ENCODE measurements at regions not wholly inside any gene's neighbourhood (a gene's known extent, or its start where the extent isn't known, plus 50 kb on each side); places are given as distances from the start of the nearest gene placed in this dataset.
"Not testable (repeated sequence)": the region's sequence is repeated elsewhere in the genome, so short reads cannot be mapped to it uniquely, and the experiment has no call there.

- peak overlapping the region; percentile 36 for H3K27ac ChIP-seq (ENCODE audit: low read depth, low read length, severe bottlenecking)
- H3K36me3 ChIP-seq (ENCODE audit: control insufficient read depth, insufficient read depth, low read length) = no peaks in the 10 kb centered on the region
- peaks cover 29% of the 10 kb centered on the region for H3K4me1 ChIP-seq (ENCODE audit: control insufficient read depth, insufficient read depth, low read length, poor library complexity, severe bottlenecking)
- no peaks in the 10 kb centered on the region for H3K9me3 ChIP-seq (ENCODE audit: control insufficient read depth, low read length)
- H3K4me3 ChIP-seq (ENCODE audit: extremely low read depth, insufficient read depth, low read length, poor library complexity, severe bottlenecking) = no peak overlapping the region
- 38% methylated on average over 2 of the region's 2 CpGs; no CpG with 5 or more reads in 1 of the 2 experiments for WGBS, 2 experiments (ENCODE audit: insufficient coverage in 2 of 2)
Observed at GRCh38 chr20:11496380-11496779, 421.3 kb upstream of the BTBD3 start.

GRCh38 chr20:11497545-11497944, 420.1 kb upstream of the BTBD3 start:
- H3K36me3 ChIP-seq (ENCODE audit: control insufficient read depth, insufficient read depth, low read length) = no peaks in the 10 kb centered on the region
- no peak overlapping the region for H3K27ac ChIP-seq (ENCODE audit: low read depth, low read length, severe bottlenecking)
- no peak overlapping the region for H3K4me3 ChIP-seq (ENCODE audit: extremely low read depth, insufficient read depth, low read length, poor library complexity, severe bottlenecking)
- 100% methylated on average over 1 of the region's 1 CpG for WGBS, 2 experiments (ENCODE audit: insufficient coverage in 2 of 2)
- no peaks in the 10 kb centered on the region for H3K9me3 ChIP-seq (ENCODE audit: control insufficient read depth, low read length)
- H3K4me1 ChIP-seq (ENCODE audit: control insufficient read depth, insufficient read depth, low read length, poor library complexity, severe bottlenecking) = peaks cover 29% of the 10 kb centered on the region

- WGBS, 2 experiments (ENCODE audit: insufficient coverage in 2 of 2) = 91 to 95% methylated on average over 3 of the region's 6 CpGs
- Histone ChIP-seq H3K27ac (ENCODE audit: low read depth, low read length, severe bottlenecking) (no peak overlapping the region), H3K9me3 (ENCODE audit: control insufficient read depth, low read length) (no peaks in the 10 kb centered on the region), H3K36me3 (ENCODE audit: control insufficient read depth, insufficient read depth, low read length) (no peaks in the 10 kb centered on the region), H3K4me1 (ENCODE audit: control insufficient read depth, insufficient read depth, low read length, poor library complexity, severe bottlenecking) (peaks cover 29% of the 10 kb centered on the region), H3K4me3 (ENCODE audit: extremely low read depth, insufficient read depth, low read length, poor library complexity, severe bottlenecking) (no peak overlapping the region)
Observed at GRCh38 chr20:11499101-11499634, 418.5 kb upstream of the BTBD3 start.

GRCh38 chr20:11502061-11502460, 415.6 kb upstream of the BTBD3 start:
- no CpG with 5 or more reads among the region's 1 CpG for WGBS, 2 experiments (ENCODE audit: insufficient coverage in 2 of 2)
- Histone ChIP-seq H3K36me3 (ENCODE audit: control insufficient read depth, insufficient read depth, low read length) (no peaks in the 10 kb centered on the region), H3K4me3 (ENCODE audit: extremely low read depth, insufficient read depth, low read length, poor library complexity, severe bottlenecking) (no peak overlapping the region)

GRCh38 chr20:11502671-11503070, 415.0 kb upstream of the BTBD3 start:
- H3K27ac ChIP-seq (ENCODE audit: low read depth, low read length, severe bottlenecking) = no peak overlapping the region
- H3K4me3 ChIP-seq (ENCODE audit: extremely low read depth, insufficient read depth, low read length, poor library complexity, severe bottlenecking) = no peak overlapping the region
- no peaks in the 10 kb centered on the region for H3K9me3 ChIP-seq (ENCODE audit: control insufficient read depth, low read length)
- H3K36me3 ChIP-seq (ENCODE audit: control insufficient read depth, insufficient read depth, low read length) = no peaks in the 10 kb centered on the region
- peaks cover 9% of the 10 kb centered on the region for H3K4me1 ChIP-seq (ENCODE audit: control insufficient read depth, insufficient read depth, low read length, poor library complexity, severe bottlenecking)

More at GRCh38 chr20:11502061-11502460, 415.6 kb upstream of the BTBD3 start:
- H3K27ac ChIP-seq (ENCODE audit: low read depth, low read length, severe bottlenecking) = no peak overlapping the region
- H3K4me1 ChIP-seq (ENCODE audit: control insufficient read depth, insufficient read depth, low read length, poor library complexity, severe bottlenecking) = peaks cover 13% of the 10 kb centered on the region
- H3K9me3 ChIP-seq (ENCODE audit: control insufficient read depth, low read length) = no peaks in the 10 kb centered on the region

GRCh38 chr20:11509776-11510175, 407.9 kb upstream of the BTBD3 start:
- Histone ChIP-seq H3K27ac (ENCODE audit: low read depth, low read length, severe bottlenecking) (no peak overlapping the region), H3K4me3 (ENCODE audit: extremely low read depth, insufficient read depth, low read length, poor library complexity, severe bottlenecking) (no peak overlapping the region), H3K9me3 (ENCODE audit: control insufficient read depth, low read length) (peaks cover 5% of the 10 kb centered on the region), H3K36me3 (ENCODE audit: control insufficient read depth, insufficient read depth, low read length) (no peaks in the 10 kb centered on the region), H3K4me1 (ENCODE audit: control insufficient read depth, insufficient read depth, low read length, poor library complexity, severe bottlenecking) (no peaks in the 10 kb centered on the region)

- no peaks in the 10 kb centered on the region for H3K36me3 ChIP-seq (ENCODE audit: control insufficient read depth, insufficient read depth, low read length)
- H3K27ac ChIP-seq (ENCODE audit: low read depth, low read length, severe bottlenecking) = no peak overlapping the region
- H3K4me1 ChIP-seq (ENCODE audit: control insufficient read depth, insufficient read depth, low read length, poor library complexity, severe bottlenecking) = no peaks in the 10 kb centered on the region
- WGBS, 2 experiments (ENCODE audit: insufficient coverage in 2 of 2) = 82 to 93% methylated on average over 3 to 5 of the region's 5 CpGs
- no peak overlapping the region for H3K4me3 ChIP-seq (ENCODE audit: extremely low read depth, insufficient read depth, low read length, poor library complexity, severe bottlenecking)
- peaks cover 5% of the 10 kb centered on the region for H3K9me3 ChIP-seq (ENCODE audit: control insufficient read depth, low read length)
Observed at GRCh38 chr20:11511821-11512220, 405.9 kb upstream of the BTBD3 start.

GRCh38 chr20:11513241-11513745, 404.4 kb upstream of the BTBD3 start:
- not testable (repeated sequence) for H3K27ac ChIP-seq (ENCODE audit: low read depth, low read length, severe bottlenecking); H3K4me1 ChIP-seq (ENCODE audit: control insufficient read depth, insufficient read depth, low read length, poor library complexity, severe bottlenecking); H3K36me3 ChIP-seq (ENCODE audit: control insufficient read depth, insufficient read depth, low read length); H3K9me3 ChIP-seq (ENCODE audit: control insufficient read depth, low read length); H3K4me3 ChIP-seq (ENCODE audit: extremely low read depth, insufficient read depth, low read length, poor library complexity, severe bottlenecking)
- 94 to 100% methylated on average over 7 to 18 of the region's 39 CpGs for WGBS, 2 experiments (ENCODE audit: insufficient coverage in 2 of 2)

GRCh38 chr20:11516448-11516847, 401.2 kb upstream of the BTBD3 start:
- Histone ChIP-seq H3K9me3 (ENCODE audit: control insufficient read depth, low read length) (peaks cover 5% of the 10 kb centered on the region), H3K36me3 (ENCODE audit: control insufficient read depth, insufficient read depth, low read length) (no peaks in the 10 kb centered on the region)
- 84 to 93% methylated on average over 2 of the region's 4 CpGs for WGBS, 2 experiments (ENCODE audit: insufficient coverage in 2 of 2)

GRCh38 chr20:11520596-11520995, 397.1 kb upstream of the BTBD3 start:
- H3K27ac ChIP-seq (ENCODE audit: low read depth, low read length, severe bottlenecking) = no peak overlapping the region
- no peaks in the 10 kb centered on the region for H3K9me3 ChIP-seq (ENCODE audit: control insufficient read depth, low read length)
- WGBS, 2 experiments (ENCODE audit: insufficient coverage in 2 of 2) = no CpG with 5 or more reads among the region's 1 CpG
- no peak overlapping the region for H3K4me3 ChIP-seq (ENCODE audit: extremely low read depth, insufficient read depth, low read length, poor library complexity, severe bottlenecking)
- no peaks in the 10 kb centered on the region for H3K4me1 ChIP-seq (ENCODE audit: control insufficient read depth, insufficient read depth, low read length, poor library complexity, severe bottlenecking)
- H3K36me3 ChIP-seq (ENCODE audit: control insufficient read depth, insufficient read depth, low read length) = no peaks in the 10 kb centered on the region

More at GRCh38 chr20:11516448-11516847, 401.2 kb upstream of the BTBD3 start:
- Histone ChIP-seq H3K4me3 (ENCODE audit: extremely low read depth, insufficient read depth, low read length, poor library complexity, severe bottlenecking) (no peak overlapping the region), H3K27ac (ENCODE audit: low read depth, low read length, severe bottlenecking) (no peak overlapping the region), H3K4me1 (ENCODE audit: control insufficient read depth, insufficient read depth, low read length, poor library complexity, severe bottlenecking) (no peaks in the 10 kb centered on the region)

GRCh38 chr20:11521476-11522365, 396.0 kb upstream of the BTBD3 start:
- no peak overlapping the region for H3K27ac ChIP-seq (ENCODE audit: low read depth, low read length, severe bottlenecking)
- H3K4me3 ChIP-seq (ENCODE audit: extremely low read depth, insufficient read depth, low read length, poor library complexity, severe bottlenecking) = no peak overlapping the region
- WGBS, 2 experiments (ENCODE audit: insufficient coverage in 2 of 2) = 42 to 90% methylated on average over 2 of the region's 4 CpGs
- no peaks in the 10 kb centered on the region for H3K9me3 ChIP-seq (ENCODE audit: control insufficient read depth, low read length)
- H3K4me1 ChIP-seq (ENCODE audit: control insufficient read depth, insufficient read depth, low read length, poor library complexity, severe bottlenecking) = no peaks in the 10 kb centered on the region
- H3K36me3 ChIP-seq (ENCODE audit: control insufficient read depth, insufficient read depth, low read length) = no peaks in the 10 kb centered on the region

All from mesodermal cell (in vitro differentiated cells).